ENCODE measurements at regions not wholly inside any gene's neighbourhood (a gene's known extent, or its start where the extent isn't known, plus 50 kb on each side); places are given as distances from the start of the nearest gene placed in this dataset.

DNA sequence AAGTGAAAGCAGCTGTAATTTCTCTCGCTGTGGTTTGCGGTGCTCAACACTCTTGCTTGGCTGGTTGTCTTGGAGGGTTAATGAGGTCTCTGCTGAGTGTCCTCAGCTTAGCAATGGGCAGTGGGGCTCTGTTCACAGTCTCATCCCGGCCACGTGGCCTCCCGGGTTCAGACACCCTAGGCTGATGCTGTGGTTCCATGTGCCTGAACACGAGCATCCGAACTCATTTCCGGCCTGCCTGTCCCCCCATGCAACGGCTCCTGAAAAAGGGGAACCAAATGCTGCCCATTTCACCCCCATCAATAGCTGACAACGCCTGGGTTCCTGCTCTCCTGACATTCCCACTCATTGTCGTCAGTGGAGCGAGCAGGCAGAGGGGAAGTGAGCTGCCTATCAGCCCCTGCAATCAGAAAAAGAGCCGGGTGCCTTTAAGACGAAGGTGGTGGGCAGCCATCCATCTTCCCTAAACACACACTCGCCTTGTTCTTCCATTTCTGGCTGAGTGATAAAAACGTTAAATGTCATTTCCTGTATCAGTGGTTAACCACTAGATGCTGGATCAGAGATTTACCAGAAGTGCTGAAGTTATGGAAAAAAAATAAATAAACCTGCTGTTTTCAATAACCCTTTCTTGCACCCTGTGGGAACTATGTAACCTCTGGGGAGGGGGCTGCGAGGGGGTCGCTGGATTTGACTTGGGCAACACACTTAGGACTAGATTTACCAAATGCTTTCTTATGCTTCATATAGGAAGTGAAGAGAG is 60.3 kb upstream of the BCL2L14 start:
- DNase-seq (ENCODE audit: unreplicated experiment), result no peak
- Mint-ChIP-seq H3K4me1 (ENCODE audit: insufficient read depth, unreplicated experiment) (peaks cover 15% of the 10 kb centered on the region), H3K27ac (ENCODE audit: low read depth, unreplicated experiment) (no peak overlapping the region), H3K9me3 (ENCODE audit: unreplicated experiment) (no peaks in the 10 kb centered on the region), H3K36me3 (ENCODE audit: insufficient read depth, unreplicated experiment) (no peaks in the 10 kb centered on the region), H3K4me3 (ENCODE audit: unreplicated experiment) (no peak overlapping the region), H3K27me3 (ENCODE audit: insufficient read depth, unreplicated experiment) (no peaks in the 10 kb centered on the region)
- POLR2A ChIA-PET, result interaction anchor here (0.7 to 1.4 kb wide), 2 partner anchors 10 to 1008 kb away, joined by 4 to 5 read pairs; no protein-coding TSS in a partner anchor
- intact Hi-C loops (cut with micrococcal nuclease), result no loop called here
- no TSS peak for BruUV-seq (replicated peaks)
- TF ChIP-seq CTCF (IDR thresholded peaks at IDR 0.05; ENCODE audit: unreplicated experiment), result no peak
- CTCF ChIA-PET, result interaction anchor here (0.6 to 1.6 kb wide), 4 partner anchors 12 to 456 kb away, joined by 4 to 5 read pairs (median 4); no protein-coding TSS in a partner anchor

DNA sequence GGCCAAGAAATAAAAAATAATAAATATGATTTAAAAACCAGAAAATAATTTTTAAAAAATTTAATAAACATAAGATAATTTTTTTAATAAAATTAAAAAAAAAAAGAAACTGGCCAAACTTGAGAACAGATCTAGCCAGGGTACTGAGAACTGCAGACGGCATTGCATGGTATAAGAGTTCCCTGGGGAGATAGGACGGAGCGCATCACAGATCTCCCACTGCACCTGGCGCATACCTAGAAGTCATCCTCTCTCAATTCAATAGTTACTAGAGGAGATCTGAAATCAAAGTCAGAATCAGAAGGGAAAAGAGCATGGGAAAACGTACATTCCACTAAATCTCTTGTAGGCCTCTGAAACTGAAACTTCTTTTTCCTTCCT is 58.9 kb upstream of the BCL2L14 start:
- no peak for DNase-seq (ENCODE audit: unreplicated experiment)
- Mint-ChIP-seq H3K36me3 (ENCODE audit: insufficient read depth, unreplicated experiment) (no peaks in the 10 kb centered on the region), H3K4me1 (ENCODE audit: insufficient read depth, unreplicated experiment) (peaks cover 18% of the 10 kb centered on the region), H3K27me3 (ENCODE audit: insufficient read depth, unreplicated experiment) (no peaks in the 10 kb centered on the region), H3K9me3 (ENCODE audit: unreplicated experiment) (no peaks in the 10 kb centered on the region), H3K4me3 (ENCODE audit: unreplicated experiment) (no peak overlapping the region), H3K27ac (ENCODE audit: low read depth, unreplicated experiment) (no peak overlapping the region)
- BruUV-seq (replicated peaks), result no TSS peak
- POLR2A ChIA-PET, result no interaction called here
- no peak for TF ChIP-seq CTCF (IDR thresholded peaks at IDR 0.05; ENCODE audit: unreplicated experiment)
- intact Hi-C loops (cut with micrococcal nuclease), result no loop called here
- CTCF ChIA-PET, result no interaction called here

GRCh38 chr12:12015073-12015685 is 55.6 kb upstream of the BCL2L14 start:
- DNase-seq (ENCODE audit: unreplicated experiment), result no peak
- H3K36me3 Mint-ChIP-seq (ENCODE audit: insufficient read depth, unreplicated experiment), result no peaks in the 10 kb centered on the region
- BruUV-seq (replicated peaks), result no TSS peak
- ChIA-PET POLR2A (no interaction called here), CTCF (interaction anchor here (0.5 kb wide), 1 partner anchor 721 kb away, joined by 8 read pairs; no protein-coding TSS in a partner anchor)
- no peaks in the 10 kb centered on the region for H3K27me3 Mint-ChIP-seq (ENCODE audit: insufficient read depth, unreplicated experiment)
- intact Hi-C loops (cut with micrococcal nuclease), result no loop called here
- H3K27ac Mint-ChIP-seq (ENCODE audit: low read depth, unreplicated experiment), result no peak overlapping the region
- no peak for TF ChIP-seq CTCF (IDR thresholded peaks at IDR 0.05; ENCODE audit: unreplicated experiment)
- no peak overlapping the region for H3K4me3 Mint-ChIP-seq (ENCODE audit: unreplicated experiment)
- H3K4me1 Mint-ChIP-seq (ENCODE audit: insufficient read depth, unreplicated experiment), result peaks cover 24% of the 10 kb centered on the region
- no peaks in the 10 kb centered on the region for H3K9me3 Mint-ChIP-seq (ENCODE audit: unreplicated experiment)

GRCh38 chr12:12016284-12017100 is 54.2 kb upstream of the BCL2L14 start:
- BruUV-seq (replicated peaks), result no TSS peak
- POLR2A ChIA-PET, result no interaction called here
- Mint-ChIP-seq H3K4me3 (ENCODE audit: unreplicated experiment) (no peak overlapping the region), H3K4me1 (ENCODE audit: insufficient read depth, unreplicated experiment) (peaks cover 16% of the 10 kb centered on the region), H3K27me3 (ENCODE audit: insufficient read depth, unreplicated experiment) (no peaks in the 10 kb centered on the region), H3K36me3 (ENCODE audit: insufficient read depth, unreplicated experiment) (no peaks in the 10 kb centered on the region), H3K9me3 (ENCODE audit: unreplicated experiment) (no peaks in the 10 kb centered on the region), H3K27ac (ENCODE audit: low read depth, unreplicated experiment) (no peak overlapping the region)
- CTCF ChIA-PET, result no interaction called here
- no peak for DNase-seq (ENCODE audit: unreplicated experiment)
- TF ChIP-seq CTCF (IDR thresholded peaks at IDR 0.05; ENCODE audit: unreplicated experiment), result no peak
- intact Hi-C loops (cut with micrococcal nuclease), result no loop called here
